Thyroid gland (tissue), 4 donors: ENCODE measurements at regions not wholly inside any gene's neighbourhood (a gene's known extent, or its start where the extent isn't known, plus 50 kb on each side); places are given as distances from the start of the nearest gene placed in this dataset.

Source experiments
- DNase-seq, 2 donors: peaks; one replicate each; pipeline ENCODE4 v3.0.0-alpha.2; 2019
- H3K27ac ChIP-seq, 3 donors: fragments of 200-600 bp; sonication (generic); 1 replicate in 2 of 3; 2 replicates in 1 of 3; pipeline ENCODE4 v1.5.1; 2016 to 2019; ENCODE audit warnings: mild to moderate bottlenecking in 1 of 3, moderate library complexity in 1 of 3
- H3K27me3 ChIP-seq: fragments of 200-600 bp; sonication (generic); one replicate; pipeline ENCODE4 v1.5.1; 2019
- H3K36me3 ChIP-seq, 2 donors: fragments of 200-600 bp; sonication (generic); one replicate each; pipeline ENCODE4 v1.5.1; 2016 to 2019
- H3K4me1 ChIP-seq, 2 donors: fragments of 200-600 bp; sonication (generic); one replicate each; pipeline ENCODE4 v1.5.1; 2017 to 2019
- H3K4me3 ChIP-seq, 3 donors: fragments of 200-600 bp; sonication (generic); replicated peaks in 1 of 3; 1 replicate in 2 of 3; 2 replicates in 1 of 3; pipeline ENCODE4 v1.5.1; 2016; ENCODE audit warnings: mild to moderate bottlenecking in 1 of 3
- H3K9me3 ChIP-seq: fragments of 200-600 bp; sonication (generic); one replicate; pipeline ENCODE4 v1.5.1; 2017
- CTCF ChIP-seq, 6 experiments: fragments of 200-600 bp in 3 of 6; fragments of 450-650 bp in 3 of 6; sonication (generic) in 3 of 6; IDR thresholded peaks; one replicate each; pipeline ENCODE4 v1.5.1; 2016 to 2019; ENCODE audit warnings: antibody characterized with exemption in 6 of 6, mild to moderate bottlenecking in 2 of 6, inconsistent platforms in 1 of 6, moderate library complexity in 1 of 6
- POLR2A ChIP-seq, 2 donors: fragments of 450-650 bp; IDR thresholded peaks; one replicate each; pipeline ENCODE4 v1.6.1; 2017; ENCODE audit warnings: antibody characterized with exemption in 2 of 2, mild to moderate bottlenecking in 2 of 2, moderate library complexity in 1 of 2
- WGBS, 2 donors: methylation state at CpG; one replicate each; pipeline ENCODE4 v1.1.5; 2017; 5-methylcytosine and 5-hydroxymethylcytosine counted together
- intact Hi-C: fragments of 100-400 bp; cut with DNase I; formaldehyde crosslinking; loops from one replicate; pipeline ENCODE4 v1.15.1; 2023

- 47 to 50% methylated on average over 2 of the region's 2 CpGs for WGBS, 2 donors
- intact Hi-C loops = no loop called here
- no peak for DNase-seq
- no peak overlapping the region for H3K4me3 ChIP-seq
- no peaks in the 10 kb centered on the region for H3K9me3 ChIP-seq
- no peak for TF ChIP-seq POLR2A (IDR thresholded peaks at IDR 0.05)
- TF ChIP-seq CTCF (IDR thresholded peaks at IDR 0.05) = no peak
- no peaks in the 10 kb centered on the region for H3K27me3 ChIP-seq
- H3K4me1 ChIP-seq = no peaks in the 10 kb centered on the region
- no peaks in the 10 kb centered on the region for H3K36me3 ChIP-seq
- no peak overlapping the region for H3K27ac ChIP-seq
Measured at GRCh38 chr16:52066962-52067361, 480.0 kb downstream of the TOX3 start.

- intact Hi-C loops = no loop called here
Measured at GRCh38 chr16:52056259-52056658, 490.7 kb downstream of the TOX3 start.

GRCh38 chr16:52055381-52055780, 491.6 kb downstream of the TOX3 start:
- no peak for DNase-seq
- Histone ChIP-seq H3K9me3 (no peaks in the 10 kb centered on the region), H3K36me3 (no peaks in the 10 kb centered on the region), H3K4me1 (no peaks in the 10 kb centered on the region), H3K27ac (no peak overlapping the region), H3K4me3 (no peak overlapping the region), H3K27me3 (no peaks in the 10 kb centered on the region)
- intact Hi-C loops = no loop called here
- TF ChIP-seq CTCF (IDR thresholded peaks at IDR 0.05) (no peak), POLR2A (IDR thresholded peaks at IDR 0.05) (no peak)
- 73 to 75% methylated on average over 2 of the region's 2 CpGs for WGBS, 2 donors

More at GRCh38 chr16:52056259-52056658, 490.7 kb downstream of the TOX3 start:
- Histone ChIP-seq H3K27me3 (no peaks in the 10 kb centered on the region), H3K36me3 (no peaks in the 10 kb centered on the region), H3K9me3 (no peaks in the 10 kb centered on the region), H3K27ac (no peak overlapping the region), H3K4me3 (no peak overlapping the region), H3K4me1 (no peaks in the 10 kb centered on the region)
- no peak for TF ChIP-seq CTCF (IDR thresholded peaks at IDR 0.05)
- no peak for TF ChIP-seq POLR2A (IDR thresholded peaks at IDR 0.05)
- DNase-seq = no peak
- 91 to 94% methylated on average over 1 of the region's 1 CpG for WGBS, 2 donors

- no peaks in the 10 kb centered on the region for H3K9me3 ChIP-seq
- WGBS, 2 donors = 91 to 96% methylated on average over 1 of the region's 1 CpG
- intact Hi-C loops = no loop called here
- no peak overlapping the region for H3K4me3 ChIP-seq
- H3K36me3 ChIP-seq = no peaks in the 10 kb centered on the region
- no peak for TF ChIP-seq POLR2A (IDR thresholded peaks at IDR 0.05)
- TF ChIP-seq CTCF (IDR thresholded peaks at IDR 0.05) = no peak
- no peak for DNase-seq
- no peaks in the 10 kb centered on the region for H3K4me1 ChIP-seq
- no peaks in the 10 kb centered on the region for H3K27me3 ChIP-seq
- H3K27ac ChIP-seq = no peak overlapping the region
Measured at GRCh38 chr16:52054326-52054725, 492.6 kb downstream of the TOX3 start.

GRCh38 chr16:52052818-52053217, 494.1 kb downstream of the TOX3 start:
- no peaks in the 10 kb centered on the region for H3K4me1 ChIP-seq
- H3K27me3 ChIP-seq = no peaks in the 10 kb centered on the region
- no peak overlapping the region for H3K27ac ChIP-seq
- no peaks in the 10 kb centered on the region for H3K36me3 ChIP-seq
- no peak overlapping the region for H3K4me3 ChIP-seq
- TF ChIP-seq CTCF (IDR thresholded peaks at IDR 0.05) = no peak
- TF ChIP-seq POLR2A (IDR thresholded peaks at IDR 0.05) = no peak
- intact Hi-C loops = no loop called here
- DNase-seq = no peak
- no peaks in the 10 kb centered on the region for H3K9me3 ChIP-seq
